Endothelial cell of umbilical vein (primary cell): ENCODE measurements at regions not wholly inside any gene's neighbourhood (a gene's known extent, or its start where the extent isn't known, plus 50 kb on each side); places are given as distances from the start of the nearest gene placed in this dataset.

Experiments used
- BruUV-seq: library from RNA; stranded (reverse); fragments of 400-500 nt; replicated peaks from 2 replicates; lab custom pipeline; 2021; lab: Mats Ljungman, UMichigan
- CTCF ChIA-PET: fragments of 300-600, 350-600 bp; sonication (Branson Sonifier 250); formaldehyde crosslinking; loops from one replicate; lab custom pipeline; 2021; ENCODE audit warnings: antibody characterized with exemption, inconsistent platforms; lab: Charles Lee
- POLR2A ChIA-PET: fragments of 300-600, 350-600 bp; sonication (Branson Sonifier 250); formaldehyde crosslinking; loops from one replicate; lab custom pipeline; 2021; ENCODE audit warnings: antibody characterized with exemption, inconsistent platforms; lab: Charles Lee
- DNase-seq: peaks from one replicate; pipeline ENCODE4 v3.0.0-alpha.2; 2011; ENCODE audit warnings: low read depth, low spot score
- FAIRE-seq: peaks from 2 replicates; lab custom pipeline; 2011; peaks lifted over from hg19 to GRCh38; lab: Jason Lieb, UNC
- H2AFZ ChIP-seq: 2 replicates; pipeline ENCODE4 v1.6.0; 2012; ENCODE audit warnings: low read depth, low read length, control low read depth, inconsistent platforms
- H3K27ac ChIP-seq: 2 replicates; pipeline ENCODE4 v1.5.1; 2011; ENCODE audit warnings: low read depth, mild to moderate bottlenecking, control low read depth, low read length, moderate library complexity; ENCODE audit not compliant: insufficient read depth
- H3K27me3 ChIP-seq, 2 experiments: 2 replicates each; pipeline versions ENCODE4 v1.6.0 to v1.6.1; 2011; ENCODE audit warnings: low read length in 2 of 2, mixed read lengths in 1 of 2; ENCODE audit not compliant: control insufficient read depth in 2 of 2, insufficient read depth in 2 of 2
- H3K36me3 ChIP-seq, 2 experiments: 2 replicates in 1 of 2; 3 replicates in 1 of 2; pipeline ENCODE4 v1.5.1; 2011; ENCODE audit warnings: low read length in 2 of 2, mild to moderate bottlenecking in 1 of 2, moderate library complexity in 1 of 2; ENCODE audit not compliant: control insufficient read depth in 2 of 2, insufficient read depth in 2 of 2; ENCODE audit errors: extremely low read depth in 1 of 2
- H3K4me1 ChIP-seq: 3 replicates; pipeline ENCODE4 v1.5.1; 2011; ENCODE audit warnings: mild to moderate bottlenecking, low read length; ENCODE audit not compliant: control insufficient read depth, insufficient read depth; ENCODE audit errors: extremely low read depth
- H3K4me2 ChIP-seq: 2 replicates; pipeline ENCODE4 v1.6.1; 2011; ENCODE audit warnings: low read length, control low read depth, mixed read lengths; ENCODE audit not compliant: insufficient read depth
- H3K4me3 ChIP-seq, 3 experiments: fragments of 200-600 bp in 1 of 3; sonication (generic), shearing (Covaris generic) in 1 of 3; replicated peaks in 1 of 3; 2 replicates each; pipeline ENCODE4 v1.5.1; 2011 to 2016; ENCODE audit warnings: control low read depth in 3 of 3, low read length in 3 of 3, mild to moderate bottlenecking in 2 of 3, inconsistent platforms in 1 of 3, low read depth in 1 of 3, moderate library complexity in 1 of 3; ENCODE audit not compliant: insufficient read depth in 1 of 3
- H3K79me2 ChIP-seq: 2 replicates; pipeline ENCODE4 v1.6.0; 2012; ENCODE audit warnings: low read length, inconsistent platforms; ENCODE audit not compliant: control insufficient read depth, insufficient read depth
- H3K9ac ChIP-seq: replicated peaks from 2 replicates; pipeline ENCODE3; 2011; ENCODE audit warnings: low read length, control low read depth; ENCODE audit not compliant: insufficient read depth; ENCODE audit errors: extremely low read depth
- H3K9me1 ChIP-seq: replicated peaks from 3 replicates; pipeline ENCODE4 v1.6.0; 2011; ENCODE audit warnings: mild to moderate bottlenecking, low read length; ENCODE audit not compliant: control insufficient read depth, insufficient read depth; ENCODE audit errors: extremely low read depth
- H3K9me3 ChIP-seq: replicated peaks from 2 replicates; pipeline ENCODE4 v1.5.1; 2012; ENCODE audit warnings: low read length, inconsistent platforms; ENCODE audit not compliant: control insufficient read depth, insufficient read depth
- H4K20me1 ChIP-seq: replicated peaks from 2 replicates; pipeline ENCODE3; 2011; ENCODE audit warnings: mild to moderate bottlenecking, low read length; ENCODE audit not compliant: control insufficient read depth, insufficient read depth; ENCODE audit errors: extremely low read depth
- EZH2 ChIP-seq: IDR thresholded peaks from 2 replicates; pipeline ENCODE4 v1.6.1; 2012; ENCODE audit warnings: borderline replicate concordance, low read depth, mild to moderate bottlenecking, moderate library complexity, low read length, inconsistent platforms; ENCODE audit not compliant: severe bottlenecking
- FOS ChIP-seq: IDR thresholded peaks from 2 replicates; pipeline ENCODE4 v1.6.1; 2011; ENCODE audit warnings: mild to moderate bottlenecking, low read length, moderate library complexity, borderline replicate concordance; ENCODE audit not compliant: insufficient read depth
- GATA2 ChIP-seq: IDR thresholded peaks from 2 replicates; pipeline ENCODE4 v1.7.0; 2011; ENCODE audit warnings: low read depth, mild to moderate bottlenecking, moderate library complexity, mixed read lengths, low read length; ENCODE audit not compliant: insufficient read length, insufficient read depth
- JUN ChIP-seq: IDR thresholded peaks from 2 replicates; pipeline ENCODE4 v1.6.1; 2011; ENCODE audit warnings: borderline replicate concordance, low read depth; ENCODE audit not compliant: insufficient read length, insufficient read depth
- MYC ChIP-seq: IDR thresholded peaks from one replicate; pipeline ENCODE4 v1.6.1; 2011; ENCODE audit warnings: mild to moderate bottlenecking, low read depth, low read length
- POLR2A ChIP-seq: IDR thresholded peaks from 2 replicates; pipeline ENCODE4 v1.6.1; 2012; ENCODE audit warnings: low read depth, mild to moderate bottlenecking, control low read depth, low read length
- POLR2AphosphoS5 ChIP-seq: IDR thresholded peaks from 2 replicates; pipeline ENCODE4 v1.6.1; 2012; ENCODE audit warnings: low read depth, mild to moderate bottlenecking, control low read depth, low read length, moderate library complexity; ENCODE audit not compliant: insufficient read depth
- dilution Hi-C: fragments of 300-500 bp; cut with MboI; formaldehyde crosslinking; loops from one replicate; pipeline ENCODE4 v1.15.0; 2019; ENCODE audit warnings: low sequenced_read_pairs; ENCODE audit not compliant: extremely low pct_ligation_motif_present
- intact Hi-C: fragments of 100-400 bp; cut with micrococcal nuclease; formaldehyde crosslinking; loops from one replicate; pipeline ENCODE4 v1.10.0; 2022
- TF ChIP-seq, protein P1 (sequence below): IDR thresholded peaks from 2 replicates; pipeline ENCODE4 v1.6.1; 2011; ENCODE audit not compliant: insufficient read depth, insufficient read length
- TF ChIP-seq, protein P2 (sequence below), 2 donors: IDR thresholded peaks; 1 replicate in 1 of 2; 2 replicates in 1 of 2; pipeline ENCODE4 v1.5.1; 2011; ENCODE audit warnings: low read length in 2 of 2, mild to moderate bottlenecking in 2 of 2, moderate library complexity in 2 of 2, control low read depth in 1 of 2, inconsistent platforms in 1 of 2, low read depth in 1 of 2; ENCODE audit not compliant: insufficient read depth in 1 of 2; ENCODE audit errors: extremely low read depth in 1 of 2

DNA sequence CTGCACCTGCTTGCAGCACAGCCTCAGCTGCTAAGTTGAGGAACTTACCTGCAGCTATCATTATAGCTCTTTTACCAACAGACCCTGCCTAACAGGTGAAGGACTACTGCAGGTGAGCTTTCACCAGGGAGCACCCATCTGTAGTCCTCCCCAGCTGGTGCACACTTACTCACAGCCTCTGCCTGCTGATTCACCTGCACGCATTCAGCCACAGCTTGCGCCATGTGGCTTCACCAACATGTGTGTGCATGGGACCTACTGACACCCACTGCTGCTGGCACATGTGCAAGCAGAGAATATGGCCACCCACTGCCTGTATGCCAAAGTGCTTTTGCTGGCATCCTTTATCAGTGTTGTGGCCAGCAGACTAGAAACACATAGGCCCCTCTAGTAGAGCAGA, 146.7 kb upstream of the KLHL4 start:
- no peaks in the 10 kb centered on the region for H3K4me1 ChIP-seq
- no peak for DNase-seq
- H3K9me3 ChIP-seq: no peaks in the 10 kb centered on the region
- BruUV-seq: no TSS peak
- H3K4me3 ChIP-seq: no peak overlapping the region
- dilution Hi-C loops (no loop called here), intact Hi-C loops (no loop called here)
- H3K9me1 ChIP-seq: no peaks in the 10 kb centered on the region
- ChIA-PET POLR2A (no interaction called here), CTCF (no interaction called here)
- H3K4me2 ChIP-seq: no peak overlapping the region
- FAIRE-seq: no peak
- H4K20me1 ChIP-seq: no peaks in the 10 kb centered on the region
- H3K36me3 ChIP-seq: no peaks in the 10 kb centered on the region
- no peaks in the 10 kb centered on the region for H3K79me2 ChIP-seq
- TF ChIP-seq GATA2 (no peak), EZH2 (no peak), MYC (no peak), POLR2A (no peak), POLR2AphosphoS5 (no peak), FOS (no peak), JUN (no peak)
- TF ChIP-seq, protein P1, sequence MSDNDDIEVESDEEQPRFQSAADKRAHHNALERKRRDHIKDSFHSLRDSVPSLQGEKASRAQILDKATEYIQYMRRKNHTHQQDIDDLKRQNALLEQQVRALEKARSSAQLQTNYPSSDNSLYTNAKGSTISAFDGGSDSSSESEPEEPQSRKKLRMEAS: no peak
- TF ChIP-seq, protein P2, sequence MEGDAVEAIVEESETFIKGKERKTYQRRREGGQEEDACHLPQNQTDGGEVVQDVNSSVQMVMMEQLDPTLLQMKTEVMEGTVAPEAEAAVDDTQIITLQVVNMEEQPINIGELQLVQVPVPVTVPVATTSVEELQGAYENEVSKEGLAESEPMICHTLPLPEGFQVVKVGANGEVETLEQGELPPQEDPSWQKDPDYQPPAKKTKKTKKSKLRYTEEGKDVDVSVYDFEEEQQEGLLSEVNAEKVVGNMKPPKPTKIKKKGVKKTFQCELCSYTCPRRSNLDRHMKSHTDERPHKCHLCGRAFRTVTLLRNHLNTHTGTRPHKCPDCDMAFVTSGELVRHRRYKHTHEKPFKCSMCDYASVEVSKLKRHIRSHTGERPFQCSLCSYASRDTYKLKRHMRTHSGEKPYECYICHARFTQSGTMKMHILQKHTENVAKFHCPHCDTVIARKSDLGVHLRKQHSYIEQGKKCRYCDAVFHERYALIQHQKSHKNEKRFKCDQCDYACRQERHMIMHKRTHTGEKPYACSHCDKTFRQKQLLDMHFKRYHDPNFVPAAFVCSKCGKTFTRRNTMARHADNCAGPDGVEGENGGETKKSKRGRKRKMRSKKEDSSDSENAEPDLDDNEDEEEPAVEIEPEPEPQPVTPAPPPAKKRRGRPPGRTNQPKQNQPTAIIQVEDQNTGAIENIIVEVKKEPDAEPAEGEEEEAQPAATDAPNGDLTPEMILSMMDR (IDR thresholded peaks at IDR 0.05; ENCODE audit: extremely low read depth in 1 of 2, insufficient read depth in 1 of 2, low read depth in 1 of 2, low read length in 2 of 2): no peak
- no peak overlapping the region for H3K27ac ChIP-seq
- H3K9ac ChIP-seq: no peak overlapping the region
- no peak overlapping the region for H2AFZ ChIP-seq
- no peaks in the 10 kb centered on the region for H3K27me3 ChIP-seq
